DND-41 (cell line): ENCODE measurements at regions not wholly inside any gene's neighbourhood (a gene's known extent, or its start where the extent isn't known, plus 50 kb on each side); places are given as distances from the start of the nearest gene placed in this dataset.

Experiments
- CTCF ChIP-seq: IDR thresholded peaks from 2 replicates; pipeline ENCODE4 v1.5.1; 2012; ENCODE audit warnings: borderline replicate concordance, low read length, moderate library complexity, mild to moderate bottlenecking; ENCODE audit not compliant: poor library complexity, severe bottlenecking; ENCODE audit errors: extremely low read depth
- EZH2 ChIP-seq: IDR thresholded peaks from 3 replicates; pipeline ENCODE4 v1.6.1; 2012; ENCODE audit warnings: borderline replicate concordance, low read depth, mild to moderate bottlenecking, moderate library complexity, low read length, inconsistent platforms; ENCODE audit not compliant: severe bottlenecking

GRCh38 chrX:39262641-39263040, 461.4 kb downstream of the MID1IP1 start:
- no peak for TF ChIP-seq CTCF
- no peak for TF ChIP-seq EZH2
